Breast epithelium (tissue), 4 donors: ENCODE measurements at regions not wholly inside any gene's neighbourhood (a gene's known extent, or its start where the extent isn't known, plus 50 kb on each side); places are given as distances from the start of the nearest gene placed in this dataset.

Experiments
- DNase-seq, 2 donors: peaks; one replicate each; pipeline ENCODE4 v3.0.0-alpha.2; 2019; ENCODE audit warnings: low spot score in 2 of 2
- H3K27ac ChIP-seq, 2 donors: fragments of 200-600 bp; sonication (generic) in 1 of 2; one replicate each; pipeline ENCODE4 v1.5.1; 2016 to 2019; ENCODE audit warnings: mild to moderate bottlenecking in 1 of 2
- H3K27me3 ChIP-seq, 2 donors: fragments of 200-600 bp; sonication (generic) in 1 of 2; one replicate each; pipeline versions ENCODE4 v1.5.1 to v1.6.0; 2017 to 2019; ENCODE audit warnings: control low read depth in 1 of 2, mild to moderate bottlenecking in 1 of 2
- H3K36me3 ChIP-seq: fragments of 200-600 bp; one replicate; pipeline ENCODE4 v1.5.1; 2019
- H3K4me1 ChIP-seq, 2 donors: fragments of 200-600 bp; sonication (generic); one replicate each; pipeline ENCODE4 v1.5.1; 2016 to 2019; ENCODE audit warnings: control low read depth in 1 of 2
- H3K4me3 ChIP-seq, 3 donors: fragments of 200-600 bp; sonication (generic); 1 replicate in 2 of 3; 2 replicates in 1 of 3; pipeline ENCODE4 v1.5.1; 2016 to 2019; ENCODE audit warnings: mild to moderate bottlenecking in 3 of 3, moderate library complexity in 2 of 3
- H3K9me3 ChIP-seq, 2 donors: fragments of 200-600 bp; sonication (generic) in 1 of 2; one replicate each; pipeline ENCODE4 v1.5.1; 2016 to 2019; ENCODE audit warnings: control low read depth in 1 of 2
- POLR2A ChIP-seq: fragments of 450-650 bp; IDR thresholded peaks from one replicate; pipeline ENCODE4 v1.6.1; 2016; ENCODE audit warnings: antibody characterized with exemption, mild to moderate bottlenecking, moderate library complexity
- POLR2AphosphoS5 ChIP-seq, 3 donors: sonication (generic); formaldehyde crosslinking; IDR thresholded peaks; one replicate each; pipeline ENCODE4 v1.6.1; 2017; ENCODE audit warnings: antibody characterized with exemption in 3 of 3
- intact Hi-C: fragments of 100-400 bp; cut with DNase I; formaldehyde crosslinking; loops from one replicate; pipeline ENCODE4 v1.15.1; 2023; ENCODE audit warnings: low total_unique reads
- TF ChIP-seq, protein P1 (sequence below), 3 donors: fragments of 450-650 bp; IDR thresholded peaks; one replicate each; pipeline ENCODE4 v1.5.1; 2016 to 2017; ENCODE audit warnings: antibody characterized with exemption in 3 of 3, mild to moderate bottlenecking in 3 of 3, moderate library complexity in 3 of 3

DNA sequence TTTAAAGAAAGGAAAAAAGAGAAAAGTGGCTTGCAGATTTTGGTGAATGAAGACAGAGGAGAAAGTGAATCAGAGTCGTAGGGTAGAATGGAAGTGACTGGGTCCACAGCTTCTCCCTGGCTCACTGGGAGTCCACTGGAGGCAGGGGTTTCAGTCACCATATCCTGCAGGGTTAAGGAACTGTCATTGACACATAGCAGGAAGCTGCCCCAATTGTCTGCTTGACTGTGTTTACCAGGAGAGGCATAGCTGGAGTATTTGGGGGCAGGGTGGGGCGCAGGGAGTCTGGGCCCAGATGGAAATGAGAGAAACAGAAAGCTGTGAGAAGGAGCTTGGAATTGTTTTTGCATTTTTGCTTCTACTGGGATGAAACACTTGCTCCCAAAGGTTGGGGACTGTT is 228.8 kb upstream of the CSF3R start:
- Histone ChIP-seq H3K36me3 (no peaks in the 10 kb centered on the region), H3K4me3 (no peak overlapping the region), H3K27me3 (peaks cover 0 to 23% of the 10 kb centered on the region in 2 donors), H3K9me3 (no peaks in the 10 kb centered on the region), H3K27ac (no peak overlapping the region), H3K4me1 (no peaks in the 10 kb centered on the region)
- no peak for DNase-seq
- intact Hi-C loops, result no loop called here
- TF ChIP-seq, protein P1, sequence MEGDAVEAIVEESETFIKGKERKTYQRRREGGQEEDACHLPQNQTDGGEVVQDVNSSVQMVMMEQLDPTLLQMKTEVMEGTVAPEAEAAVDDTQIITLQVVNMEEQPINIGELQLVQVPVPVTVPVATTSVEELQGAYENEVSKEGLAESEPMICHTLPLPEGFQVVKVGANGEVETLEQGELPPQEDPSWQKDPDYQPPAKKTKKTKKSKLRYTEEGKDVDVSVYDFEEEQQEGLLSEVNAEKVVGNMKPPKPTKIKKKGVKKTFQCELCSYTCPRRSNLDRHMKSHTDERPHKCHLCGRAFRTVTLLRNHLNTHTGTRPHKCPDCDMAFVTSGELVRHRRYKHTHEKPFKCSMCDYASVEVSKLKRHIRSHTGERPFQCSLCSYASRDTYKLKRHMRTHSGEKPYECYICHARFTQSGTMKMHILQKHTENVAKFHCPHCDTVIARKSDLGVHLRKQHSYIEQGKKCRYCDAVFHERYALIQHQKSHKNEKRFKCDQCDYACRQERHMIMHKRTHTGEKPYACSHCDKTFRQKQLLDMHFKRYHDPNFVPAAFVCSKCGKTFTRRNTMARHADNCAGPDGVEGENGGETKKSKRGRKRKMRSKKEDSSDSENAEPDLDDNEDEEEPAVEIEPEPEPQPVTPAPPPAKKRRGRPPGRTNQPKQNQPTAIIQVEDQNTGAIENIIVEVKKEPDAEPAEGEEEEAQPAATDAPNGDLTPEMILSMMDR (IDR thresholded peaks at IDR 0.05), result no peak
- TF ChIP-seq POLR2A (no peak), POLR2AphosphoS5 (IDR thresholded peaks at IDR 0.05) (no peak)

DNA sequence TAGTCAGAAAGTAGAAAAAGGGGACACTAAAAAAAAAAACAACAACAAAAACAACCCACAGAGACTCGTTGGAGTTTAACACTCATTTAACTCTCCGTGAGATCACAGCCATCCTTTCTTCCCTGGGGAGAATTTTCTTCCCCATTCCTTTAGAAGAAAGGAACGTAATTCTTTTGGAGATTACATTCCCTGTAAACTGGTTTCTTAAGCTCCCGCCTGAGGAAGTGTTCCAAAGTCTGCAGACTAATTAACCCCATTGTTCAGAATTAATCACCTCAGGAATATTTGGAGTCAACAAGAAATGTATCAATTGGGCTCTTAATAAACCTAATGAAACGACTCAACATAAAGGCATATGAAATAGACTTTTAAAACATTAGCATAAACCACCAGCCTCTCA is 228.2 kb upstream of the CSF3R start:
- H3K9me3 ChIP-seq, result no peaks in the 10 kb centered on the region
- H3K27ac ChIP-seq, result no peak overlapping the region
- no peaks in the 10 kb centered on the region for H3K36me3 ChIP-seq
- DNase-seq, result no peak
- peaks cover 0 to 28% of the 10 kb centered on the region in 2 donors for H3K27me3 ChIP-seq
- no peak overlapping the region for H3K4me3 ChIP-seq
- no peak for TF ChIP-seq POLR2A
- TF ChIP-seq POLR2AphosphoS5 (IDR thresholded peaks at IDR 0.05), result no peak
- TF ChIP-seq, protein P1 (IDR thresholded peaks at IDR 0.05), result no peak
- intact Hi-C loops, result no loop called here
- no peaks in the 10 kb centered on the region for H3K4me1 ChIP-seq

DNA sequence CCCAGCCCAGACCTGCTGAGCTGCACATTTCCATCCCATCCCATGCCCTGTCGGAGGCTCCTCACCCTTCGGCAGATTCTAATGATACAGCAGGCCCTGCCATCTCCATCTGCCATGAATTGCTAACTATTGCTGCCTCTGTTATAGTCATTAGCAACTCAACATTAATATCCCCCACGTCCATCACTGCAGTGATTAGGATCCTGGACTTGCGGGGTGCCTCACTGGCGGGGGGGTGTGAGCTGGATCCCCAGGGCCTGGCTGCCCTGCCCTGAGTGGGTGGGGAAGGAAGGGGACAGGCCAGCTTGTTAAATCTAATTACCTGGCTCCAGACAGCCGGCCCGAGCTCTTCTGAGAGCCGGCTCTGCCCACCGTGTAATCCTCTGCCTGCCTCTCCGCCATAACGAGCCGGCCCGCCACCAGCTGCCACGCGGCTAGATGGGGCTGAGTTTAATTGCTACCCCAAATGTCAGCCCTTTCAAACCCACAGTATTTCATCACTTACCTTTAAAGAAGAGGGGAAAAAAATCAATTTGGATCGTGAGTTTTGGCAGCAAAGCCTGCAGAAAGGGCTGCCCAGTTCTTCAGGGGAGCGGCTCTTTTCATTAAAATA is 227.3 kb upstream of the CSF3R start:
- H3K9me3 ChIP-seq, result no peaks in the 10 kb centered on the region
- H3K4me1 ChIP-seq, result no peaks in the 10 kb centered on the region
- no peak overlapping the region for H3K27ac ChIP-seq
- no peak overlapping the region for H3K4me3 ChIP-seq
- no peak for TF ChIP-seq POLR2AphosphoS5 (IDR thresholded peaks at IDR 0.05)
- TF ChIP-seq, protein P1 (IDR thresholded peaks at IDR 0.05), result no peak
- no peak for TF ChIP-seq POLR2A
- no peak for DNase-seq
- peaks cover 0 to 28% of the 10 kb centered on the region in 2 donors for H3K27me3 ChIP-seq
- H3K36me3 ChIP-seq, result no peaks in the 10 kb centered on the region
- intact Hi-C loops, result no loop called here

DNA sequence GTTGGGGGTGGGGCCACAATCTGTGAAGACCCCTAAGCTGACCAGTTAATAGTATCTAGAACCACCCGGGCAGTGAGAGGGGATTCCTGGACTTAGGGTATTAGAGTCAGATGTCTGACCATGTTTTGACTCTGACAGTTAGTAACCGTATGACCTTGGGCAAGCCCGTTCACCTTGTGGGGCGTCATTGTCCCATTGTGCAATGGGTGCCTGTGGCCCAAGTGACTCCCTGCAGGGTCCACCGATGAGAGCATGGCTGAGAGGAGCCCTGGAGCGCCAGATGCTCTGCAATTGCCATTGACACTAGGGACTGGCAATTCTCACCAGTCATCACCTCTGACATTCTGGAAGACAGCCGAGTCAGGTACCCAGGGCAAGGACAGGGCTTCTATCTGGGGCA is 225.9 kb upstream of the CSF3R start:
- Histone ChIP-seq H3K4me3 (no peak overlapping the region), H3K4me1 (no peaks in the 10 kb centered on the region), H3K36me3 (no peaks in the 10 kb centered on the region), H3K9me3 (no peaks in the 10 kb centered on the region), H3K27me3 (peaks cover 0 to 28% of the 10 kb centered on the region in 2 donors), H3K27ac (no peak overlapping the region)
- DNase-seq, result no peak
- intact Hi-C loops, result no loop called here
- TF ChIP-seq, protein P1 (IDR thresholded peaks at IDR 0.05), result no peak
- no peak for TF ChIP-seq POLR2A
- TF ChIP-seq POLR2AphosphoS5 (IDR thresholded peaks at IDR 0.05), result no peak

DNA sequence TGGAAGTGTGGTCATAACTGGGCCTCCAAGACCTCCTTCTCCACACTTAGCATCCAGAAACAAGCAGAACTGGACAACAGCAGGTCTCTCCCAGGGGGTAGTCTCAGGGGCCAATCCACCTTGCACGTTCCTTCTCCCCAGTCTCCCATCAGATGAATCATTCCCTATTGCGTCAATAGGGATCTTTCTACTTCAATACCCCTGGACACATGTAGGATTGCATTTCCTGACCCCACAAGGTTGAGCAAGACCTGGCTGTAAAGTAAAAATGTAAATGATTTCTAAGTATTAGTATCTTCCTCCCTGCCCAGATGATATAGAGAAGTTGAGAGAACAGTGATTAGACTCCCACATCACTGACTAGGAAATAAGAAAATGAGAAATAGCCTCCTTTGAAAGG is 224.5 kb upstream of the CSF3R start:
- intact Hi-C loops, result no loop called here
- Histone ChIP-seq H3K4me1 (no peaks in the 10 kb centered on the region), H3K9me3 (no peaks in the 10 kb centered on the region), H3K4me3 (no peak overlapping the region), H3K27me3 (peaks cover 0 to 27% of the 10 kb centered on the region in 2 donors), H3K36me3 (no peaks in the 10 kb centered on the region), H3K27ac (no peak overlapping the region)
- TF ChIP-seq POLR2A (no peak), POLR2AphosphoS5 (IDR thresholded peaks at IDR 0.05) (no peak)
- TF ChIP-seq, protein P1 (IDR thresholded peaks at IDR 0.05), result no peak
- no peak for DNase-seq
